ENCODE measurements at regions not wholly inside any gene's neighbourhood (a gene's known extent, or its start where the extent isn't known, plus 50 kb on each side); places are given as distances from the start of the nearest gene placed in this dataset.

DNA sequence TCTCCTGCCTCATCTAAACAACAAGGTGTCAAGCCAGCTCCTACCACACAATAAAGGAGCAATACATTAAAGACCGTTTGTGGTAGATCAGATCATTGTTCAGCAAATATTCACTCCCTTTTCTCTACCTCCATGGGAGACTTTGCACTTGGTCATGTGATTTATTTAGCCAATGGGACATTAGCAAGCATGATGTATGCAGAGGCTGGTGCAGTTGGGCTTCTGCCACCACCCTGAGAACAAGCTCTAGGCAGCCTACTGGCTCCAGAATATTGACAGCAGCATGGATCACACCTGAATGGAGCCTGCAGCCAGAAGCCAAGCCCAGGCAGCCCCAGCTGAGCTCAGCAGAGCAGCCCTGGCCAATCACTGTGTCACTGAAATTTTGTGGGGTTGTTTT lies 99.4 kb upstream of the UBE2E2 start:
- no peaks in the 10 kb centered on the region for H3K27me3 ChIP-seq
- no peaks in the 10 kb centered on the region for H3K9me3 ChIP-seq
- TF ChIP-seq, protein P1, sequence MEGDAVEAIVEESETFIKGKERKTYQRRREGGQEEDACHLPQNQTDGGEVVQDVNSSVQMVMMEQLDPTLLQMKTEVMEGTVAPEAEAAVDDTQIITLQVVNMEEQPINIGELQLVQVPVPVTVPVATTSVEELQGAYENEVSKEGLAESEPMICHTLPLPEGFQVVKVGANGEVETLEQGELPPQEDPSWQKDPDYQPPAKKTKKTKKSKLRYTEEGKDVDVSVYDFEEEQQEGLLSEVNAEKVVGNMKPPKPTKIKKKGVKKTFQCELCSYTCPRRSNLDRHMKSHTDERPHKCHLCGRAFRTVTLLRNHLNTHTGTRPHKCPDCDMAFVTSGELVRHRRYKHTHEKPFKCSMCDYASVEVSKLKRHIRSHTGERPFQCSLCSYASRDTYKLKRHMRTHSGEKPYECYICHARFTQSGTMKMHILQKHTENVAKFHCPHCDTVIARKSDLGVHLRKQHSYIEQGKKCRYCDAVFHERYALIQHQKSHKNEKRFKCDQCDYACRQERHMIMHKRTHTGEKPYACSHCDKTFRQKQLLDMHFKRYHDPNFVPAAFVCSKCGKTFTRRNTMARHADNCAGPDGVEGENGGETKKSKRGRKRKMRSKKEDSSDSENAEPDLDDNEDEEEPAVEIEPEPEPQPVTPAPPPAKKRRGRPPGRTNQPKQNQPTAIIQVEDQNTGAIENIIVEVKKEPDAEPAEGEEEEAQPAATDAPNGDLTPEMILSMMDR (IDR thresholded peaks at IDR 0.05), result no peak
- TF ChIP-seq POLR2A (IDR thresholded peaks at IDR 0.05), result no peak
- no peak overlapping the region for H3K4me3 ChIP-seq
- intact Hi-C loops (cut with DNase I; ENCODE audit: low total_unique reads), result no loop called here
- DNase-seq, result no peak
- H3K36me3 ChIP-seq, result no peaks in the 10 kb centered on the region
- no peaks in the 10 kb centered on the region for H3K4me1 ChIP-seq
- no peak overlapping the region for H3K27ac ChIP-seq

DNA sequence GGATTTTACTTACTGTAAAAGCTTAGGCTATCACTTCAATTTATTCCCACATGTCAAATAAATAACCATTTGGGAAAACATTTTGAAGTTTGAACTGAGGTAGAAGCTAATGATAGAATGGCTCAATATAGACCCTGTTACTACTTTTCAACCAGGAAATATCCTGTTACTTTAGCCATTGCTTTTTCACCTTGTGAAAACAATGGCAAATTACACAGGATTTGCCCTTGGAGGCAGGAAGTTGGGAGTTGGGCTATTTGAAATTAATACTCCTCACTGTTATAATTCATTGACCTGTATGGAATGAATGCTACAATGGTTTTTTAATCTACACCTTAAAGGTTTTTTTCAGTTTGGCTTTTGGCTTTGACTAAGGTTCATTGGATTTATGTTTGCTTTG lies 98.1 kb upstream of the UBE2E2 start:
- Histone ChIP-seq H3K27me3 (no peaks in the 10 kb centered on the region), H3K36me3 (no peaks in the 10 kb centered on the region), H3K4me1 (no peaks in the 10 kb centered on the region), H3K27ac (no peak overlapping the region), H3K9me3 (no peaks in the 10 kb centered on the region), H3K4me3 (no peak overlapping the region)
- TF ChIP-seq, protein P1 (IDR thresholded peaks at IDR 0.05), result no peak
- TF ChIP-seq POLR2A (IDR thresholded peaks at IDR 0.05), result no peak
- intact Hi-C loops (cut with DNase I; ENCODE audit: low total_unique reads), result no loop called here
- no peak for DNase-seq

DNA sequence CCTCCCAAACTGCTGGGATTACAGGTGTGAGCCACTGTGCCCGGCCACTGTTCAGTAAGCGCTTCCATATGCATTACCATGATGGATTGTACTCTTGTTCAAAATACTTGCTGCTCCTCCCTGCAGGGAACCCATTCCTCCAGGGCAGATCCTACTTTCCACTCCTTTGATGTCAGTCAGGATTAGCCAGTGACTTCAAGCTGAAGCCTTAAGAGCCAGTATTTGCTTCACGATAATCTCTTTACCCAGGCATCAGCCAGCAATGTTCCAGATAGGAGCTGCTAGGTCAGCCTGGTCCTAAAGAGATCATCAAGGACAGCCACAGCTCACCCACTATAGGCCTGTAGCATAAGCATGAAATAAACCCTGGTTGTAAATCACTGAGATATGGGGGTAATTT lies 96.5 kb upstream of the UBE2E2 start:
- TF ChIP-seq POLR2A (IDR thresholded peaks at IDR 0.05), result no peak
- TF ChIP-seq, protein P1 (IDR thresholded peaks at IDR 0.05), result no peak
- no peaks in the 10 kb centered on the region for H3K9me3 ChIP-seq
- no peaks in the 10 kb centered on the region for H3K4me1 ChIP-seq
- DNase-seq, result no peak
- H3K36me3 ChIP-seq, result no peaks in the 10 kb centered on the region
- no peak overlapping the region for H3K4me3 ChIP-seq
- no peak overlapping the region for H3K27ac ChIP-seq
- intact Hi-C loops (cut with DNase I; ENCODE audit: low total_unique reads), result no loop called here
- no peaks in the 10 kb centered on the region for H3K27me3 ChIP-seq

DNA sequence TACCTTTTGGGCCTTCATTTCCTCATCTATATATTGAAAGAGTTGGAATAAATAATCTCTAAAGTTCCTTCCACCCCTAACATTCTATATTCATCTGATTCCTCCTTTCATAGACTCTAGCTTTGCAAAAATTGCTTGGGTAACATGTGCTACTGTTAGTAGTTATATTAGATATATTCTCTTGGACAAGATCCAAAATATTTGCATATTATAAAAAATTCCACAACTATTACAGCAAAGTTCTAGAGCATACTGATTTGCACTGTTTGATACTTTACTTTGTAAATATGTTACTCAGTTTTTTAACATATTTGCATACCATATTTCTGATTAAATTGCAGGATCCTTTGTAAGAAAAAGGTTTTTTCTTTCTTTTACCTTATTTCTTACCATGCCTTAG lies 95.9 kb upstream of the UBE2E2 start:
- TF ChIP-seq, protein P1 (IDR thresholded peaks at IDR 0.05), result no peak
- no peak for TF ChIP-seq POLR2A (IDR thresholded peaks at IDR 0.05)
- no peak for DNase-seq

DNA sequence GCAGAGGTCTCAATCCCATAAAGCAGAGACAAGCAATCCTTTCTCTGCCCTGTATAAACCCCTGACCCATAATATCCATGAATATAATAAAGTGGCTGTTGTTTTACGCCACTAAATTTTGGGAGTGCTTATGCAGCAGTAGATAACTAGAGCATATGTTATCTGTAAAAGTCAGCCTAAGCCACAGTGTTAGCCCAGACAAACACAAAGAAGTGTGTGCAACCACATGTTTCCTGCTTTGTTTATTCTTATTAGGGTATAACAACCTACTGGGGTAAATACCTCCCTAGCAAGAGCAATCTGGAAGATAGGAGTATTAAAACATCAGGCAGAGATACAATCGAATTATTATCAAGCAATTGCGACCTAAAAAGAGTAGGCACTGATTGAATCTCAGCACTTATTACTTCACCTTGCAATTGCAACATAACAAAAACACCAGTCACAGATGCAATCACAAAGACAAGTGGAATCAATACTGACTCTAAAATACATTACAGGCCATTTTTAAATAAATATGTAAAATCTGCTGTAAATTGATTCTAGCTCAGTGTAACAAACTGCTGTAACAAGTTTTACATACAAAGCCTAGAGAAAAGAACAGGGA lies 94.6 kb upstream of the UBE2E2 start:
- Histone ChIP-seq H3K4me3 (no peak overlapping the region), H3K4me1 (no peaks in the 10 kb centered on the region), H3K36me3 (no peaks in the 10 kb centered on the region), H3K27ac (no peak overlapping the region), H3K9me3 (no peaks in the 10 kb centered on the region), H3K27me3 (no peaks in the 10 kb centered on the region)
- intact Hi-C loops (cut with DNase I; ENCODE audit: low total_unique reads), result no loop called here
- DNase-seq, result no peak
- no peak for TF ChIP-seq POLR2A (IDR thresholded peaks at IDR 0.05)
- TF ChIP-seq, protein P1 (IDR thresholded peaks at IDR 0.05), result no peak

More for the DNA sequence above, 95.9 kb upstream of the UBE2E2 start:
- Histone ChIP-seq H3K9me3 (no peaks in the 10 kb centered on the region), H3K4me1 (no peaks in the 10 kb centered on the region), H3K27me3 (no peaks in the 10 kb centered on the region), H3K27ac (no peak overlapping the region), H3K36me3 (no peaks in the 10 kb centered on the region), H3K4me3 (no peak overlapping the region)
- intact Hi-C loops (cut with DNase I; ENCODE audit: low total_unique reads), result no loop called here
